Embryonic facial prominence (tissue), 1 donor: ENCODE measurements at regions not wholly inside any gene's neighbourhood (a gene's known extent, or its start where the extent isn't known, plus 50 kb on each side); places are given as distances from the start of the nearest gene placed in this dataset.

ENCODE experiments used
- DNase-seq: peaks from one replicate; pipeline ENCODE4 v3.0.0-alpha.2; 2016; ENCODE audit errors: extremely low spot score

DNA sequence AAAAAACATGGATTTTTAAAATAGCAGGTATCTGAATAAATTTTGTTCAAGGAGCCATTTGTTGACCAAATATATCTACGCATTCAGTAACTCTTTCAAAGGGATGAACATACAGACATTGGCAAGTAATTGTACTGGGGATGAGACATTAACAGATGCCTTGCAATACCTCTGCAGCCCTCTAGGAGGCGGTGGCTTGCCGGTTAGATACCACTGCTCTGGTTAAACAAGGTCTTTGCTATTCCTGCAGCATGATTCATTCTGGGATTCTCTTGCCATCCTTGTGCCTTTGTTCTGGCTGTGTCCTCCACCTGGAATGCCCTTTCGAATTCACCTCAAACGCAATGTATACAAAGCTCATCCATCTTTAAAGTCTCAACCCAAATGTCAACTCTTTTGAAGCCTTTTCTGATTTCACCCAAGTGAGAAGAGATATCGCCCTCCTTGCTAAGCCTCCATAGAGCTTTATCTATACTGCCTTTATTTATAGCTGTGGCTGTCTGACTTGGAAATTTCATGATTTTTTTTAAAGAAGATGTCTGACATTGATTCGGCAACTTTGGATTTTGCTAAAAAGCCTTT, 131.0 kb upstream of the SRRM4 start:
- DNase-seq = no peak

DNA sequence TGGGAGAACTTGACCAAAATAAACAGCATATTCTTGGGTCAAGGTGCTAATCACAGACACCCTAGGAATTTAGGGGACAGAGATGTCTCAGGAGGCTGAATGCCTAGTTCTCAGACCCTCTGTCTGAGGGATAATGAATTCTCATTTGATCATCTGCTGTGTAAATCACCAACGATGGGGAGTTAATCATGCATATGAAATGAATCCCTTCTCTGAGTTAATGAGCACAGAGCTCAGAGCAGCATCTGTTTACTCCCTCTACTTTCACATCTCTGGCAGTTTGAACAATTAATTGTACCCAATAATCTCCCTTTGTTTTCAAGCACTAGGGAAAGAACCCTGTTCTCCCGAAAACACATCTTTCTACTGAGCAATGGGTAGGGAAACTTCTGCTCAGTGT, 129.4 kb upstream of the SRRM4 start:
- DNase-seq = no peak

DNA sequence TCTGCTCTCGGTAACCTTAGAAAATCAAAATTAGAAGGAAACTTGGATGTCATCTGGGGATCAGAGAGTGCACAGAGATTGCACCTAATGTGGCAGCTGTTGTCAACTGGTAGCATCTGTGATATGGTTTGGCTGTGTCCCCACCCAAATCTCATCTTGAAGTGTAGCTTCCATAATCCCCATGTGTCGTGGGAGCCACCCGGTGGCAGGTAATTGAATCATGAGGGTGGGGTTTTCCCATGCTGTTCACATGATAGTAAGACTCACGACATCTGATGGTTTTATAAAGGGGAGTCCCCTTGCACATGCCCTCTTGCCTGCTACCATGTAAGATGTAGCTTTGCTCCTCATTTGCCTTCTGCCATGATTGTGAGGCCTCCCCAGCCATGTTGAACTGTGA, 127.7 kb upstream of the SRRM4 start:
- DNase-seq = no peak

DNA sequence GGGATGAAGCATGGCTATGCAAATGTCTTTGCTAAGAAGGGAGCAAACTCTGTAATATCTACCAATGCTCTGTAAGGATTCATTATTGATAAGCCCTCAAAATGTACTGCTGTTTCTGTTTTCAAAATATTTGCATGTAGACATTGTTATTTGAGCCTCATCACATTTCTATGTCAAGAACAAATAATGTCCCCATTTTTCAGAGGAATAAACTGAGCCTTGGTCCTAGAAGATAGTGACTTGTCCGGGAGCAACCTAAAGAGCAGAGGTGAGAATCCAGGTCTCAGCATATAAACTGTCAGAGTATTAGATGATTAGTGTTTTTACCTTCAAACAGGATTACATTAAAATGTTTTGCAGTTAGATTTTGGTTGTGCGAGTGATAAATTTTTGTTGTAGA, 125.5 kb upstream of the SRRM4 start:
- no peak for DNase-seq

DNA sequence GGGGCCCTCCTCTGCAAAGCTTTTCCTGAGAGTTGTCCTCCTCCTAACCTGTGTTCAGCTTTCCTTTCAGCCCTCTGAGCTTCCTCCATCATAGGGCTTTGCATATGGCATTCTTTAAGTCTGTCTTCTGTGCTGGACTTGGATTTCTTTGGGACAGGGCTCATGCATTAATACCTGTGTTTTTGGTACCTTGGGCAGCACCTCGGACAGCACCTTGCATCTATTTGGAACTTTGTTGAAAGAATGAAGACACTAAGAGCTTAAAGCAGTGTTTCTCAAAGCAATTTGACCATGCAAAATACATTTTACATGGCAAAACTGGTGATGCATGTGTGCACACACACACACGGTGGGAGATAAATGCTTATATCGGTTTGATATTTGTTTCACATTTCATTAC, 115.0 kb upstream of the SRRM4 start:
- no peak for DNase-seq

DNA sequence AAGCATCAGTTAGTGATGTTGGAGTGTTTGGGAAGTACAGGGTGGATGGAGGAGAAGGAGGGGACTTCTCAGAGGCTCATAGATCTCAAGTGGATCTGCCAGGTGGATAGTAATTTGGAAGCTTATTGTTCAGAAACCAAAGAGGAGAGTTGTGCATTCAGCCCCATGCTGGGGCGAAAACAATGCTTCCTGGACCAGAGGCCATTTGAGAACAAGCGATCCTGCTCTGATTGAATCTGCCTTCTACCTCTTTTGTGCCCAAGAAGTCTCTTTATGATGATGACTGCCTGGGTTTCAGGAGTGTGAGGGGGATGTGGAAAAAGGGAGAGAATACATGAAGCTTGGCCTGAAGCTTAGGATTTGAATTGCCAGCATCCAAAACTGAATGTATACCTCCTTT, 110.8 kb upstream of the SRRM4 start:
- no peak for DNase-seq

DNA sequence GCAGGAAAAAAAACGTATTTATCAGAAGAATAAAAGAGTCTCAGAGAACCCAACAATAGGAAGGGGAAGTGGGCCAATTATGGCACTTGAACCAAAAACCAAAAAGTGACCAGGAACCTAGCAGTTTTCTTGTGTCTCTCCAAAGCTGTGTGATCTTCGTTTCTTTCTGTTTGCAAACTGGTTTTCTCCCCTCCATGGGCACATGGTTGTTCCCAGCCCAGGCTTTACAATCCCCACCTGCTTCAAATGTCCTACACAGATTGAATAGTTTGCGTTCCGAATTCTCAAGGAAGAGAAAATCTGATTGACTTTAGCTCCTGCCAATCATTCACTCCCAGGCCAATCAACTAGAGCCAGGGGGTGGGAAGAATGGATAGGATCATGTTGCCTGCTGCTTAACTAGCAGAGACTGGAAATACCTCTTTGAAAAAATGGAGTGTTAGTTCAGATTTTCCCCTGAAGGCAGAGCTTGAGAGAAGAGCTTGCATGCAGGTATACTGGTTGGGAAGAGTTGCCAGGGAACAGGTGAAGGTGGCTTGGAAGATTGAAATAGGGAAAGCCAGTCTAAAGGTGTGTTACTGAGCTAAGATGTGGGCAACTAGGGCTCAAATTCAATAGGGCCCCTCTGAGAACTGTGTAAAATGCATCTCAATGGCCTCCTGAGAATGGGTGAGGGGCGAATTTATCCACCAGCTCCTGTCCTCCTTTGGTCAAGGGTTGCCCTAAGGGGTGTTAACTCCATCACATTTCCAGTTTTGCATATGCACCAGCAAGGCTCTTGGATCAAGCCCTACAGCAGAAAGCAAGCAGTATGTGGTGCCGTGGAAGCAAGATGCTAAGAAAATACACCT, 106.4 kb upstream of the SRRM4 start:
- DNase-seq = no peak

DNA sequence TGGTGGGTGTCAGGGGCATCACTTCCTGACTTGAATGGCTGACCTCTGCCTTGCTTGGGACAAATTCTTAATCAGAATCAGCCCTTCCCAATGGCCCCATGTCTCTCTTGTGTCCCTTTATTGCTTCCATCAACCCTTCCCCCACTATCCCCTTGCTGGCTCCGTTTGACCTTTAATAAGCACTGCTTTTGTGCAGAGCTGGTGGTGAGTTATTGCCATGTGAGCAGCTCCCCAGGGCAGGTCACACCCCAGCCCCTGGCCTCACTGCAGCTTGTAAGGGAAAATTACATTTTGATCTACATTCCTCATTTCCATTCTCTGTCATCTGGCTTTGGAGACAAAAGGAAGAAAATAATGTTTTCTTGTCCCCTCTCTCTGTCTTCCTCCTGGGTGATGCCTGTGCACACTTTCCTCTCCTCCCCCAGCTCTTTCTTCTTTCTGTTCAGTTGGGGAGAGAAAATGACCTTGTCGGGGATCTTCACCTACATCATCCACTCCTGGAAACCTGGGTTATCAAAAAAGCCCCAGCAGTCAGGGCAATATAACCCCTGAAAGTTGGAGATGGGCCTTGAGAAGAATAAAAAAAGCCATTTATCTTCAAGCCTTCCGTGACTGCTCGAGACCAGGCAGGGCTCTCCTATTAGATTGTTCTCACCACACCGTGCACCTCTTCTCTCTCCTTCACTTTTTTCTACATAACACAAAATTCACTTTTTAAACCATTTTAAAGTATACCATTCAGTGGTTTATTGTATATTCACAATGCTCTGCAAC, 100.4 kb upstream of the SRRM4 start:
- no peak for DNase-seq

DNA sequence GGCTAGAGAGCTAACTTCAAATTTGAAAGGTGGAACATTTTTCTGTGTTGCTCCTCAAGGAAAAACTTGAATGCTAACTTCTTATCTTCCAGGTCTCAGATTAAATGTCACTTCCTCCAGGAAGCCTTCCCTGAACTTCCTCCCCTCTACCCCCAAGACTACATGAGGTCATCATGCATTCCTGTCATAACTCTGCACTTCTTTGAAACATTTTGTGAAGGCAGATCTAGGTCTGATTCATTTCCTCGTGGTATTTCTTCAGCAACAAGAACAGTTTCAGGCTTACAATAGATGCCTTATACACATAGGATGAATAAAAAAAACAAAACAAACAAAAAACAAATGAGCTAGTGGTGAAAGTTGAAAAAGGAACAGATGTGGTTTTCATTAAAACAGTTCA, 97.1 kb upstream of the SRRM4 start:
- DNase-seq = no peak

DNA sequence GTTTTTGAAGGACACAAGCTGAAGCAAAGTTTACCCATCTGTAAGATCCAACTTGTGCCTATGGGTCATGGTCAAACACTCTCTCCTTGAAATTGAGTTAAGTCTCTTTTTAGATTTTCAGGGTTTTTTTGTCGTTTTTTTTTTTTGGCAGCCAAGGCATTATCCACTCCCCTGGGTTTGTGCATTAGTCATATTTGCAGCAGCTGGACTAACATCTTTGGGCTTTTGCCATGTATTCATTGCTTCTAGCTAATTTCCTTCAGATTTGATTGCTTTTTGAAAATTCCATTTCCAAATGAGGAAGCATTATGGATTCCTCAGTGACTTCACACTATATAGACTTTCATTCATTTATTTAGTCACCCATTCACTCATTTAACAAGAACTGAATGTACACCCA, 80.3 kb upstream of the SRRM4 start:
- DNase-seq = no peak

DNA sequence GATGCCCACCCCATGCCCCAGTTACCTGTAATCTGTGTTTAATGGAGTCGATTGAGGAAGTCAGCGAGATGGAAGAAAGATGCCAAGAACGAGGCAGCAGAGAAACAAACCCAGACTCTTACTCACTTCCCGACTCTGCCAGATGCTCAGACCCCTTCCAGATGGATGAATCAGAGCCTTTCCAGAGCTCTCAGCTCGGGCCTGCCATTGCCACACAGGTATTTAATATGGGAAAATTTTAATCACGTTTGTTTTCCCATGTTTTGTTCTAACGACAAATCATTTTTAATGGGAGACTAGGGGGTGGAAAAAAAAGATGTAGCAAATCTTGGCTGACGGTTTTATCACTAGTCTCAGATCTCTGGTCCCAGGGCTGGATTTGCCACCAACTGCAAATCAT, 72.5 kb upstream of the SRRM4 start:
- no peak for DNase-seq

DNA sequence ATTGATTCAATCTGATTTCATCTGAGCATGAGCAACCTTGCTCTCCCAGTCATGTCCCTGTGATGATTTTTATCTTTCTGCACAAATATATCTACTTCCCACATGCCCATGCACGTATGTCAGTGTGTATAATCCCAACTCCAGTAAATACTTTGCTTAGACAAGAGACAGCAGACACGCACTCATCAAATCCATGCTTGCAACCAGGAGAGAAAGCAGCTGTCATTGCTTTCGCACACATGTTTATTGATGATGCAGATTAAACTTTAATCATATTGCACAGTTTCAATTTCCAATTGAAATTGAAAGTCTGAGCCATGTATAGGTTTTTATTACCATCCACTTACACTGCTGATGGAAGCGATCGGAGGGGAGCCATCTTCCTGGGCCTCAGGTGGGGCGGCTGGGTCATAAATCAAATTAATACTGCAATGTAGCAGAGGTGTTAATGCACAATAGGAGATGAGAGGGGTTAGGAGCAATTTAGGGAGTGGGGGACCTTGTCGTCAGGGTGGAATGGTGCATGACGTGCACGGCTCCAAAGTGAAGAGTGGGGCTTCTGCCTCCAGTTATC, 68.6 kb upstream of the SRRM4 start:
- no peak for DNase-seq

DNA sequence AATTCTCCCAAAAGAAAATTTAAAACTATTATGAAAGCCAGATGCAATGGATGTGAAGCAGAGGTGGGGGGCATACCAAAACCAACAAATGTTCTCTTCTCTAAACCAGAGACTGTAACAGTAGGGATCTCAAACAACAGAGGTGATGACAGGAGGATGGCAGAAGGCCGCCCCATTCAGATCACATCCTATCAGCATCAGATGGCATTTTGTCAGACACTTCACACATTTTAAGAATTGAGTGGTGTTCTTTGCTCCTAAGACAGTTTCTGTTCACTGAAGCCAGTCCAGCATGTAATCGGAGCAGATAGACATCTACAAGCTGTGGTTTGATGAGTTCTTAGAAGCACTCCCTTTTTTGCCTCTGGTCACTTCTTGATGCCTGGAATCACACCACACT, 59.6 kb upstream of the SRRM4 start:
- no peak for DNase-seq

DNA sequence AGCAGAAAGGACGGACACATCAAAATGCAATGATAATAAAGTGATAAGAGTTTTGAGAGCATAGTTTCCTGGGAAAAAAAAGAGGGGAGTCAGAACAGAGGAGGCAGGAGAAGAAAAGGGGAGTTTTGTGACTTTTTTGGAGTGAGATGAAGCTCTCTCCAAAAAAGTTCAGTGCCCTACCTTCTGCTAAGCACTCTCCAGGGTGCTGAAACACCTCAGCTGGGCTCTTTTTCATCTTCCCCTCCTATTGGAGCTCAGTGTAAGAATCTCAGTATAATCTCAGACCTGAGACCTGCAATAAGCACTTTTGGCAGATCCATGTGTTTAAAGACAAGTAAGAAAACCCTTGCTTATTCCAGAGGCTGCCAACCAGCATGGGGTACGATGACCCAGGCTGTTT, 58.9 kb upstream of the SRRM4 start:
- no peak for DNase-seq

DNA sequence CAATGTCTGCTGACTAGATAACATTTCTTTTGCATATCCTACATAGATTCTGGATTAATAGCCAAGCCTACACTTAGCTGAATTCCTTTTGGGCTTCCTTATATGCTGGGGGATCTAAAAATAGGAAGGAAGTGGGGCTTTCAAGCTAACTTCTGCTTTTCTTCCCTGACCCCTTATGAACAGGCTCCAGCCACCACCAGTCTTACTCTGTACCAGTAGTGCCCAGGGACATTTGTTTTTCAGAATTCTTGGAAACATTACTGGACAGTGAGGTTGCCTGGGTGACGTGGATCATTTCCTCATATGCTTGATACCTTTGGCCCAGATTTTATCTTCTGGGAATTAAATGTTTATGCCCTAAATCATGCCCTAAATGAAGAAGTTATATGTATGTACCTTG, 55.9 kb upstream of the SRRM4 start:
- DNase-seq = no peak

DNA sequence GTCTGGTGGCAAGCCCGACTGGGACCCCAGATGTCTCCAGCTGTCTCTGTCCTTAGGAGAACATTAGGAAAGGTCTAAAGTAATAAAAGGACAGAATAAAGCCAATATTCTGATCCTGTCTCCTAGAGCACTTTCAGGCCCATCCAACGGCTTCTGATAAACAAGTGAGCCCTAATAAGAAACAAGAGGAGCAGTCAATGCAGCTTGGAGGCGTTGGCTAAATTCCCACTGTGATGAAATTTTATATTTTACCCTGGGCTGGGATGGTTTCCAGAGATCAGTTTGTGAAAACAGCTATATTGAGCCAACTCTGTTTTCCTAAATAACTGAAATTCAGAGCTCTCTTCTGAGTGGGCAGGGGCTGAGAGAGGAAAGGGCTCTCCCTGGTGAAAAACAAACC, 55.5 kb upstream of the SRRM4 start:
- no peak for DNase-seq
